ENCODE measurements at regions not wholly inside any gene's neighbourhood (a gene's known extent, or its start where the extent isn't known, plus 50 kb on each side); places are given as distances from the start of the nearest gene placed in this dataset.

GRCh38 chr14:100673807-100674154 is 52.9 kb upstream of the DLK1 start:
- Histone ChIP-seq H3K27ac (ENCODE audit: insufficient read depth, low read length) (no peak overlapping the region), H3K9me3 (ENCODE audit: control insufficient read depth, insufficient read depth, low read depth, low read length) (no peaks in the 10 kb centered on the region), H4K20me1 (ENCODE audit: control insufficient read depth, extremely low read depth, insufficient read depth, low read length) (no peaks in the 10 kb centered on the region), H3K9ac (ENCODE audit: insufficient read depth, low read length) (no peak overlapping the region), H3K27me3 (ENCODE audit: control insufficient read depth, insufficient read depth, low read length) (peaks cover 11% of the 10 kb centered on the region), H3K79me2 (ENCODE audit: control insufficient read depth, insufficient read depth, low read length) (no peaks in the 10 kb centered on the region), H3K4me2 (ENCODE audit: extremely low read depth, insufficient read depth, low read length) (no peak overlapping the region), H3K4me1 (ENCODE audit: control insufficient read depth, extremely low read depth, insufficient read depth, low read length) (peaks cover 6% of the 10 kb centered on the region), H3K4me3 (replicated peaks in 1 of 4; ENCODE audit: control extremely low read depth in 1 of 4, insufficient read depth in 1 of 4, low read depth in 3 of 4, low read length in 4 of 4) (no peak overlapping the region), H2AFZ (ENCODE audit: low read length) (no peak overlapping the region), H3K36me3 (ENCODE audit: control insufficient read depth, insufficient read depth, low read length) (no peaks in the 10 kb centered on the region)
- TF ChIP-seq, protein P1, sequence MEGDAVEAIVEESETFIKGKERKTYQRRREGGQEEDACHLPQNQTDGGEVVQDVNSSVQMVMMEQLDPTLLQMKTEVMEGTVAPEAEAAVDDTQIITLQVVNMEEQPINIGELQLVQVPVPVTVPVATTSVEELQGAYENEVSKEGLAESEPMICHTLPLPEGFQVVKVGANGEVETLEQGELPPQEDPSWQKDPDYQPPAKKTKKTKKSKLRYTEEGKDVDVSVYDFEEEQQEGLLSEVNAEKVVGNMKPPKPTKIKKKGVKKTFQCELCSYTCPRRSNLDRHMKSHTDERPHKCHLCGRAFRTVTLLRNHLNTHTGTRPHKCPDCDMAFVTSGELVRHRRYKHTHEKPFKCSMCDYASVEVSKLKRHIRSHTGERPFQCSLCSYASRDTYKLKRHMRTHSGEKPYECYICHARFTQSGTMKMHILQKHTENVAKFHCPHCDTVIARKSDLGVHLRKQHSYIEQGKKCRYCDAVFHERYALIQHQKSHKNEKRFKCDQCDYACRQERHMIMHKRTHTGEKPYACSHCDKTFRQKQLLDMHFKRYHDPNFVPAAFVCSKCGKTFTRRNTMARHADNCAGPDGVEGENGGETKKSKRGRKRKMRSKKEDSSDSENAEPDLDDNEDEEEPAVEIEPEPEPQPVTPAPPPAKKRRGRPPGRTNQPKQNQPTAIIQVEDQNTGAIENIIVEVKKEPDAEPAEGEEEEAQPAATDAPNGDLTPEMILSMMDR (conservative IDR thresholded peaks at IDR 0.05 in 1 of 2, IDR thresholded peaks at IDR 0.05 in 1 of 2; ENCODE audit: low read depth in 1 of 2, low read length in 2 of 2), result no peak
- TF ChIP-seq EZH2 (IDR thresholded peaks at IDR 0.05; ENCODE audit: low read length, missing control alignments), result no peak
- no peak for DNase-seq (ENCODE audit: low read depth in 2 of 2)

DNA sequence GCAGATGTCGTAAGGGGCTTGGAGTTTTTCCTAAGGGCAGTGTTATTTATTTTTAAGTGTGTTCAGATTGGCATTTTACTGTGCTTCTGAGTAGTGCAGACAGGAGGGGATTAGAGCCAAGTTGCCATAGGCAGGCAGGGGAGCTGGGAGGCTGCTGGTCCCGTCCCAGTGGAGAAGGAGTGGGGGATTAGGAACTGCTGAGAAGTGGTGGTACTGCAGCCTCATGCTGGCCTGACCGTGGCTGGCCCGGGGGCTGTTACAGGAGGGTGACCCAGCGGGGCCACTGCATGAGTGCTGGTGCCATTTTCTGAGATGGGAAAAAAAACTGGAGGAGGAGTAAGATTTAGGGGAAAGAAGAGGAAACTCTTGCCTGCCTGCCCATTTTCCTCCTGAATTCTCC is 52.3 kb upstream of the DLK1 start:
- no peaks in the 10 kb centered on the region for H3K36me3 ChIP-seq (ENCODE audit: control insufficient read depth, insufficient read depth, low read length)
- H3K4me1 ChIP-seq (ENCODE audit: control insufficient read depth, extremely low read depth, insufficient read depth, low read length), result peaks cover 7% of the 10 kb centered on the region
- no peaks in the 10 kb centered on the region for H3K79me2 ChIP-seq (ENCODE audit: control insufficient read depth, insufficient read depth, low read length)
- peaks cover 11% of the 10 kb centered on the region for H3K27me3 ChIP-seq (ENCODE audit: control insufficient read depth, insufficient read depth, low read length)
- no peaks in the 10 kb centered on the region for H4K20me1 ChIP-seq (ENCODE audit: control insufficient read depth, extremely low read depth, insufficient read depth, low read length)
- no peaks in the 10 kb centered on the region for H3K9me3 ChIP-seq (ENCODE audit: control insufficient read depth, insufficient read depth, low read depth, low read length)
- H2AFZ ChIP-seq (ENCODE audit: low read length), result no peak overlapping the region
- no peak overlapping the region for H3K4me2 ChIP-seq (ENCODE audit: extremely low read depth, insufficient read depth, low read length)
- H3K27ac ChIP-seq (ENCODE audit: insufficient read depth, low read length), result no peak overlapping the region
- H3K4me3 ChIP-seq (replicated peaks in 1 of 4; ENCODE audit: control extremely low read depth in 1 of 4, insufficient read depth in 1 of 4, low read depth in 3 of 4, low read length in 4 of 4), result no peak overlapping the region
- no peak overlapping the region for H3K9ac ChIP-seq (ENCODE audit: insufficient read depth, low read length)
- DNase-seq (ENCODE audit: low read depth in 2 of 2), result no peak
- TF ChIP-seq, protein P1 (conservative IDR thresholded peaks at IDR 0.05 in 1 of 2, IDR thresholded peaks at IDR 0.05 in 1 of 2; ENCODE audit: low read depth in 1 of 2, low read length in 2 of 2), result no peak
- no peak for TF ChIP-seq EZH2 (IDR thresholded peaks at IDR 0.05; ENCODE audit: low read length, missing control alignments)

DNA sequence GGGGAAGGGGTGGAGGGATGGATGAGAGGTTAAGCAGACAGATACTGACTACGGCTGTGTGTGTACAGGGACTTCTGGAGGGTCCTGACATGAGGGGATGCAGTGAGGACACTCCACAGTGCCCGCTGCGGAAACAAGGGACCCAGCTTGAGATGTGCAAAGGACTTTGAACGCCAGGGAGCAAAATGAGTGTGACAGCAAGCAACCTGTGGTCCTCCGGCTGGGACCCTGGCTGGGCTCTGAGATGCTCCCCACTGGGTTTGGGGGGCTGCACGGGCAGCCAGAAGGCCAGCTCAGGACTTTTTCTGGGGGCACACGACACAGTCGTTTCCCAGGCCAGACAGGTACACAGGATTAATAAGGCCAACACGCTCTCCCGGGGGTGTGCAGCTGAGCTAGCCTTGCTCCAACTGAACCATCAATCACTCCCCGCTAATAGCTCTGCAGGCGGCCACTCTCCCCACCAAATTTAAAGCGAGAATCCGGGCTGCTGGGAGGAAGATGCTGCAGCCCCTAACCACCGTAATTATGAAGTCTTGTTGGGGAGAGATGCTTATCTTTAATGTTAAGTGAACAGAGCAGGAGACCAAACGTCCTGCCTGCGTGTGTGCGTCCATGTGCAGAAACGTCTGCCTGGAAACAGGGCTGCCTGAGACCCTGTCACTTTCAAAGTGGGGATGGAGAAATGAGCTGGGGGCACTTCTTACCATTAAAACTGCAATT is 51.6 kb upstream of the DLK1 start:
- TF ChIP-seq EZH2 (IDR thresholded peaks at IDR 0.05; ENCODE audit: low read length, missing control alignments), result no peak
- TF ChIP-seq, protein P1 (conservative IDR thresholded peaks at IDR 0.05 in 1 of 2, IDR thresholded peaks at IDR 0.05 in 1 of 2; ENCODE audit: low read depth in 1 of 2, low read length in 2 of 2), result no peak

More for the DNA sequence above, 51.6 kb upstream of the DLK1 start:
- Histone ChIP-seq H3K27ac (ENCODE audit: insufficient read depth, low read length) (no peak overlapping the region), H3K27me3 (ENCODE audit: control insufficient read depth, insufficient read depth, low read length) (peaks cover 11% of the 10 kb centered on the region), H3K9me3 (ENCODE audit: control insufficient read depth, insufficient read depth, low read depth, low read length) (no peaks in the 10 kb centered on the region), H3K4me3 (replicated peaks in 1 of 4; ENCODE audit: control extremely low read depth in 1 of 4, insufficient read depth in 1 of 4, low read depth in 3 of 4, low read length in 4 of 4) (no peak overlapping the region), H3K4me1 (ENCODE audit: control insufficient read depth, extremely low read depth, insufficient read depth, low read length) (peaks cover 10% of the 10 kb centered on the region), H3K36me3 (ENCODE audit: control insufficient read depth, insufficient read depth, low read length) (no peaks in the 10 kb centered on the region), H3K79me2 (ENCODE audit: control insufficient read depth, insufficient read depth, low read length) (no peaks in the 10 kb centered on the region), H2AFZ (ENCODE audit: low read length) (no peak overlapping the region), H3K4me2 (ENCODE audit: extremely low read depth, insufficient read depth, low read length) (no peak overlapping the region), H3K9ac (ENCODE audit: insufficient read depth, low read length) (no peak overlapping the region), H4K20me1 (ENCODE audit: control insufficient read depth, extremely low read depth, insufficient read depth, low read length) (no peaks in the 10 kb centered on the region)
- DNase-seq (ENCODE audit: low read depth in 2 of 2), result no peak
